HuH-7.5 (cell line): ENCODE measurements at regions not wholly inside any gene's neighbourhood (a gene's known extent, or its start where the extent isn't known, plus 50 kb on each side); places are given as distances from the start of the nearest gene placed in this dataset.

ENCODE experiments used
- DNase-seq: peaks from one replicate; pipeline ENCODE4 v3.0.0; 2011; ENCODE audit warnings: low spot score

DNA sequence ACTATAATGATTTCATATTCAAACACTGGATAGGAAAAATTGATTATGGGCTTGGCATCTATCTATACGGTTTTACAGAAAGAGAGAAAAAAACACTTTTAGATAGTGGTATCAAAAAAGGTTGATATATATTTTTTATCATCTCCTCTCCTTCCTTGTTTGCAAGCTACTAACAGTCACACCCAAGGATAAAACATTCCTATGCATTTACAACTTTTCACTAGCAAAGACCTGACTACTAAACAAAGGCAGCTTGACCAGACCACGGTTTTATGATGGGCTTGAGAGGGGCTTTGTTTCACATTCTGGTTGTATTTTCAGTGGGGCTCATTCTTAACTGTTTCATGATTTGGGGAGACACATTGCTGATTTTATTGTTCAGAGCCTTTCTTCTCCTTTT is 477.6 kb upstream of the CITED2 start:
- no peak for DNase-seq

- DNase-seq, result no peak
Observed at GRCh38 chr6:139851206-139851605, 476.8 kb upstream of the CITED2 start.

GRCh38 chr6:139850512-139850911 is 476.1 kb upstream of the CITED2 start:
- no peak for DNase-seq

- DNase-seq, result no peak
Observed at GRCh38 chr6:139847457-139847813, 473.0 kb upstream of the CITED2 start.

GRCh38 chr6:139846538-139847456 is 472.3 kb upstream of the CITED2 start:
- DNase-seq, result no peak

- no peak for DNase-seq
Observed at GRCh38 chr6:139844907-139845306, 470.5 kb upstream of the CITED2 start.

GRCh38 chr6:139841794-139842215 is 467.4 kb upstream of the CITED2 start:
- DNase-seq, result no peak

- no peak for DNase-seq
Observed at GRCh38 chr6:139839506-139840156, 465.2 kb upstream of the CITED2 start.

DNA sequence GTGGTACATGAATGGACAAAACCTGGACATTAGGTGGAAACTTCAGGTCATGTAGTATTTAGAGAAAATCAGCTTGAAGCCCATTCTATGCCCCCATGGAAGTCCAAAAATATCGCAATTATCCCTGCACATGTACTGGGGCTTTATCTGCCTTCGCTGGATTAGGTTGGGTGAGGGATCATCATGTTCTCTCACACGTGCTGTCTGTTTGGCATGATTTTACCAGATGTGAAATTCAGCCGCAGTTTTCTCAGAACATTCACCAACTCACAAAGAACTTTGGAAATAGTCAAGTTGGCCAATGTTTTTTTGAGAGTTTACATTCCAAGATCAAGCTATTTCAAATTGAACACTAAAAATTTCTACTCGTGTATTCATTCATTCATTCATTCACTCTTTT is 459.8 kb upstream of the CITED2 start:
- no peak for DNase-seq

GRCh38 chr6:139833592-139833991 is 459.1 kb upstream of the CITED2 start:
- no peak for DNase-seq

GRCh38 chr6:139832493-139833305 is 458.3 kb upstream of the CITED2 start:
- no peak for DNase-seq

DNA sequence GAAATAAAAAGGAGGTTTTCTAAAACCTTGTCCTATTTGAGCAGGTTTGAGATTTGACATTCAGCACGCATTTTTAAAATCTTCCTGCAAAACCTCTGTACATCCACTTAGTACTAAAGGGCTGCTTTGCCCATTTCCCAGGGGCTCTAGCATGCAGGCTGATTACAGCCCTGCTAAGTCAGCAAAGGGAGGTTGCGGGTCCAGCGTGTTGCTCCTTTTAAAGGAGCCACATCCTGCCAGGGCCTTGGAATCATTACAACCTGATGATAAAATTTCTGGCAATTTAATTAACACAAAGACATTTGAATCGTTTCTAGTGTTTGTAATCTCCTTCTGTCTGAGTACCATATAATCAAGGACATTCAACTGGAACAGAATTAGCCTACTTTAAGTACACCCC is 455.1 kb upstream of the CITED2 start:
- no peak for DNase-seq

GRCh38 chr6:139828751-139829519 is 454.5 kb upstream of the CITED2 start:
- DNase-seq, result no peak

DNA sequence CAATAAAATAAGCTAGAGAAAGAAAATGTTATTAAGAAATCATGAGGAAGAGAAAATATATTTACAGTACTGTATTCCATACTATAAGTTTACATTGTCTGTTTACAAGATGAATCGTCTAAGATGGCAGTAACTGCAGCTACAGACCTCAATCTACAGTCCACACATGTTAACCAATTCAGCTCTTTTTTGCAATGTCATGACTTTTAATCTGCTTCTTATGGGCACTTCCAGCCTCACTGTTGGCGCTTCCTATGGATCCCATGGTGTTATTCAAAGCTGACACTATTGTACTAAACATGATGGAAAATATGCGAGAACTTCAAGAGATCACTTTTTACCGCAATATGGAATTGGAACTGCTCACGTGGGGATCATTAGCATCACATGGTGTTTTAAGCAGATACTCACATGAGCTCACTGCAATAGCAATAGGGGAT is 451.5 kb upstream of the CITED2 start:
- no peak for DNase-seq

- no peak for DNase-seq
Observed at GRCh38 chr6:139824864-139825263, 450.4 kb upstream of the CITED2 start.

DNA sequence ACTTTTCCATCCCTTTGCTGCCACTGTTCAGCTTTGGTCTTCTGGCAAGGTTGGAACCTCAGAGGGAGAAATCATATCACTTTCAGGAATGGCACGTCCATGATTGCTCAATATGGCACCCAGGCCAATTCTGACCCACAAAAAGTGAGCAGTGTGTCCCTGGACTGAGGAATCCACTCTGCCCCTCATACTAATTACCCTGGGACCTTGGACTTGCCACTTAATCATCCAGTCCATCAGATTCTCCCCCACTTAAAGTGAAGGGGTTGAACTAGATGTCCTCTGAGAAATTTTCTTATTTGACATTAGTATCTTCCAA is 449.3 kb upstream of the CITED2 start:
- no peak for DNase-seq

GRCh38 chr6:139823099-139823807 is 448.8 kb upstream of the CITED2 start:
- DNase-seq, result no peak

DNA sequence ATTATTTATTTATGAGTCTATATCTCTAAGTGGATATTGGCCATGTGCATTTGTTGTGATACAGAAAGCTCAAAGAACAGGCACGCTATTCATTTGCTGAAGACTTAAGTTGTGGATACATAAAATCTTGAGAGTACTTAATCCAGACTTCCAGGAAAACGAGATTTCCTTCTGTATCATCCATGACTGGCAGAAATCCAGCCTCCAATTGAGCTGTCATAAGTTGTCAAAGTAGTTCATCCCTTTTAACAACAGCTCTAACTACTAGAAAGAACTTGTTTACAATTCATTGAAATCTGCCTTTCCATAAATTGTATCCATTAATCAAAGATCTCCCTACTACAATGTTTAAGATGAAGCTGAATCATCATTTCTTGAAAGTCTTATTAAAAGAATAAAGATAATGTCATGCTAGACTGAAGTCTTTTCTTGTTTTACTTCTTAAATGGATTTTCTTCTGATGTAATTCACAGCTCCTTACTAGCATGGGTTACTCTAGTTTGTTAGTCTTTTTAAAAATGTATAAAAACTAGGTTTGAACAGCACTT is 447.3 kb upstream of the CITED2 start:
- no peak for DNase-seq

DNA sequence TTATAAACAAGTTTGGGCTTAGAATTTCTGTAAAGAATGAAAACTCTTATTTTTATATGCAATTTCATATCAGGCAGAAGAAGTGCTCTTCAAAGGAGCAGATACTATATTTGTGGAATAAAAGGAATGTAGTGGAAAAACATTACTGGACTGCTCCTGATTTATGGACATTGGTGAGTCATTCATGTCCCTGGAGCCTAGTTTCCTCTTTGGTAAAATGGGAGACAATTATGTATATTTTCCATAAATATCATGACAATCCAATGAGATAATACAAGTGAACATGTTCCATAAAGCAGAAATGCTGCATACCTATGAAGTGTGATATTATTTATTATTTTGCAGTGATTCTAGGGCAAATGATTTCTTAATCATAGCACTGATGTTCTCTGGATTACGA is 445.8 kb upstream of the CITED2 start:
- DNase-seq, result no peak

GRCh38 chr6:139819776-139820175 is 445.3 kb upstream of the CITED2 start:
- DNase-seq, result no peak

DNA sequence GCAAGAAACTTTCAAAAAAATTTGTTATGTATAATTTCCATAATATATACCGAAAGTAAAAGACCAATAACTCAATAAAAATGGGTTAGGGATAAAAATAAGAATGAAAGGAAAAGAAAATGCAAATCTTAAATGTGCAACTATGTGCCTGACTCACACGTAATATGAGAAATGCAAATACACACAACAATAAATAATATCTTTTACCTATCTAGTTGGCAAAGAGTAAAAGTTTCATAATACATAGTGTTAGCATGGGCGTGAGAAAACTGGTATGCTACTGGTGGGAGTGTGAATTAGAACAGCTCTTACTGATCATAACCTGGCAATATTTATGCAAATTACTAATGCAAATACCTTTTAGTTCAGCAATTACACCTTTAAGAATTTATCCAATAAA is 438.5 kb upstream of the CITED2 start:
- DNase-seq, result no peak
